BLaER1 treated with 17β-estradiol and CSF1 and Interleukin-3, amounts not matched to agents 10 nM and 100 nM (cell line): ENCODE measurements at regions not wholly inside any gene's neighbourhood (a gene's known extent, or its start where the extent isn't known, plus 50 kb on each side); places are given as distances from the start of the nearest gene placed in this dataset.
"Not testable (repeated sequence)": the region's sequence is repeated elsewhere in the genome, so short reads cannot be mapped to it uniquely, and the experiment has no call there.

Experiments
- H3K27ac ChIP-seq, 11 experiments: shearing (Covaris generic); formaldehyde crosslinking; 2 replicates each; pipeline ENCODE4 v1.8.1; 2022
- H3K27me3 ChIP-seq, 11 experiments: shearing (Covaris generic); formaldehyde crosslinking; 2 replicates each; pipeline ENCODE4 v1.8.1; 2022
- H3K36me3 ChIP-seq, 11 experiments: shearing (Covaris generic); formaldehyde crosslinking; 2 replicates each; pipeline ENCODE4 v1.8.1; 2022
- H3K4me1 ChIP-seq, 10 experiments: shearing (Covaris generic); formaldehyde crosslinking; 2 replicates each; pipeline ENCODE4 v1.8.1; 2022
- H3K4me2 ChIP-seq, 11 experiments: shearing (Covaris generic); formaldehyde crosslinking; 2 replicates each; pipeline ENCODE4 v1.8.1; 2022
- H3K4me3 ChIP-seq, 10 experiments: shearing (Covaris generic); formaldehyde crosslinking; 2 replicates each; pipeline ENCODE4 v1.8.1; 2022
- H3K9ac ChIP-seq, 11 experiments: shearing (Covaris generic); formaldehyde crosslinking; 2 replicates each; pipeline ENCODE4 v1.8.1; 2022
- H3K9me3 ChIP-seq, 11 experiments: shearing (Covaris generic); formaldehyde crosslinking; replicated peaks in 1 of 11; 2 replicates each; pipeline ENCODE4 v1.8.1; 2022
- H4K20me1 ChIP-seq, 11 experiments: shearing (Covaris generic); formaldehyde crosslinking; 2 replicates each; pipeline ENCODE4 v1.8.1; 2022
- Cebpa-rat ChIP-seq, 11 experiments: shearing (Covaris generic); IDR thresholded peaks; 2 replicates each; pipeline ENCODE4 v1.8.1; 2022

GRCh38 chr5:89336111-89336510 lies 453.1 kb upstream of the MEF2C start:
- Histone ChIP-seq H3K9ac (no peak overlapping the region), H3K27me3 (no peaks in the 10 kb centered on the region), H3K36me3 (no peaks in the 10 kb centered on the region), H3K4me2 (no peak overlapping the region), H3K27ac (no peak overlapping the region), H3K4me3 (no peak overlapping the region), H4K20me1 (no peaks in the 10 kb centered on the region), H3K4me1 (peaks cover 0 to 11% (median 1%) of the 10 kb centered on the region in 10 experiments; a peak in 9 of 20 replicates), H3K9me3 (0 out of 22 replicates have a peak, but pooled peaks cover 0 to 4% (median 0%) of the 10 kb centered on the region in 11 experiments)
- no peak for TF ChIP-seq Cebpa-rat (IDR thresholded peaks at IDR 0.05)

- no peaks in the 10 kb centered on the region for H3K36me3 ChIP-seq
- no peak for TF ChIP-seq Cebpa-rat (IDR thresholded peaks at IDR 0.05)
- no peak overlapping the region for H3K4me3 ChIP-seq
Observed at GRCh38 chr5:89330140-89330539, 447.2 kb upstream of the MEF2C start.

GRCh38 chr5:89327608-89328007 lies 444.6 kb upstream of the MEF2C start:
- Histone ChIP-seq H3K36me3 (no peaks in the 10 kb centered on the region), H3K9me3 (0 out of 22 replicates have a peak, but pooled peaks cover 0 to 12% (median 0%) of the 10 kb centered on the region in 11 experiments), H3K27ac (no peak overlapping the region), H3K4me1 (peaks cover 0 to 36% (median 3%) of the 10 kb centered on the region in 10 experiments; a peak in 9 of 20 replicates), H3K9ac (no peak overlapping the region), H3K4me2 (no peak overlapping the region), H4K20me1 (no peaks in the 10 kb centered on the region), H3K27me3 (no peaks in the 10 kb centered on the region), H3K4me3 (no peak overlapping the region)
- no peak for TF ChIP-seq Cebpa-rat (IDR thresholded peaks at IDR 0.05)

More at GRCh38 chr5:89330140-89330539, 447.2 kb upstream of the MEF2C start:
- no peaks in the 10 kb centered on the region for H3K27me3 ChIP-seq
- H3K9me3 ChIP-seq: 0 out of 22 replicates have a peak, but pooled peaks cover 0 to 12% (median 0%) of the 10 kb centered on the region in 11 experiments
- H3K27ac ChIP-seq: no peak overlapping the region
- no peak overlapping the region for H3K4me2 ChIP-seq
- no peak overlapping the region for H3K9ac ChIP-seq
- peaks cover 0 to 20% (median 0%) of the 10 kb centered on the region in 10 experiments; a peak in 8 of 20 replicates for H3K4me1 ChIP-seq
- H4K20me1 ChIP-seq: no peaks in the 10 kb centered on the region

- Histone ChIP-seq H3K9ac (no peak overlapping the region), H3K4me3 (no peak overlapping the region), H4K20me1 (no peaks in the 10 kb centered on the region), H3K9me3 (0 out of 22 replicates have a peak, but pooled peaks cover 0 to 12% (median 0%) of the 10 kb centered on the region in 11 experiments), H3K27ac (peak overlapping the region in 4 of 11 experiments; percentile 16 to 51 (median 40); a peak in 7 of 22 replicates), H3K4me1 (peaks cover 0 to 33% (median 2%) of the 10 kb centered on the region in 10 experiments; a peak in 9 of 20 replicates), H3K27me3 (no peaks in the 10 kb centered on the region), H3K36me3 (no peaks in the 10 kb centered on the region), H3K4me2 (peak overlapping the region in 4 of 11 experiments; percentile 53 to 73 (median 60); a peak in 6 of 22 replicates)
- no peak for TF ChIP-seq Cebpa-rat (IDR thresholded peaks at IDR 0.05)
Observed at GRCh38 chr5:89324990-89325389, 442.0 kb upstream of the MEF2C start.

GRCh38 chr5:89320421-89321277 lies 437.7 kb upstream of the MEF2C start:
- H3K9me3 ChIP-seq: peaks cover 0 to 15% (median 0%) of the 10 kb centered on the region in 11 experiments; a peak in 6 of 22 replicates
- no peaks in the 10 kb centered on the region for H4K20me1 ChIP-seq
- H3K27ac ChIP-seq: no peak overlapping the region
- H3K4me3 ChIP-seq: no peak overlapping the region
- no peak for TF ChIP-seq Cebpa-rat (IDR thresholded peaks at IDR 0.05)
- H3K4me2 ChIP-seq: no peak overlapping the region
- no peaks in the 10 kb centered on the region for H3K27me3 ChIP-seq
- H3K36me3 ChIP-seq: no peaks in the 10 kb centered on the region
- H3K9ac ChIP-seq: no peak overlapping the region
- H3K4me1 ChIP-seq: peaks cover 0 to 30% (median 2%) of the 10 kb centered on the region in 10 experiments; a peak in 9 of 20 replicates

GRCh38 chr5:89317838-89318237 lies 434.9 kb upstream of the MEF2C start:
- H3K4me2 ChIP-seq, H3K4me3 ChIP-seq, H3K27me3 ChIP-seq, H3K27ac ChIP-seq, H4K20me1 ChIP-seq, H3K9ac ChIP-seq, H3K36me3 ChIP-seq: not testable (repeated sequence)
- H3K4me1 ChIP-seq: peaks cover 11 to 28% (median 18%) of the 10 kb centered on the region in 10 experiments
- peaks cover 0 to 15% (median 0%) of the 10 kb centered on the region in 11 experiments; a peak in 6 of 22 replicates for H3K9me3 ChIP-seq

- peaks cover 11 to 27% (median 18%) of the 10 kb centered on the region in 10 experiments for H3K4me1 ChIP-seq
- H3K4me2 ChIP-seq: peak overlapping the region in 7 of 11 experiments; percentile 5 to 70 (median 51); a peak in 6 of 22 replicates
Observed at GRCh38 chr5:89315286-89316100, 432.5 kb upstream of the MEF2C start.

GRCh38 chr5:89313804-89314588 lies 431.0 kb upstream of the MEF2C start:
- Histone ChIP-seq H3K36me3 (no peaks in the 10 kb centered on the region), H3K4me1 (peaks cover 11 to 27% (median 18%) of the 10 kb centered on the region in 10 experiments), H3K9ac (no peak overlapping the region), H3K27ac (peak overlapping the region in 8 of 11 experiments; percentile 10 to 63 (median 36); a peak in 14 of 22 replicates), H3K4me2 (peak overlapping the region; percentile 26 to 70 (median 57)), H4K20me1 (no peaks in the 10 kb centered on the region), H3K27me3 (no peaks in the 10 kb centered on the region), H3K4me3 (no peak overlapping the region), H3K9me3 (peaks cover 0 to 15% (median 0%) of the 10 kb centered on the region in 11 experiments; a peak in 6 of 22 replicates)
- no peak for TF ChIP-seq Cebpa-rat (IDR thresholded peaks at IDR 0.05)

More at GRCh38 chr5:89315286-89316100, 432.5 kb upstream of the MEF2C start:
- Histone ChIP-seq H3K9me3 (peaks cover 0 to 15% (median 0%) of the 10 kb centered on the region in 11 experiments; a peak in 6 of 22 replicates), H3K27ac (no peak overlapping the region), H3K9ac (no peak overlapping the region), H3K4me3 (no peak overlapping the region), H3K27me3 (no peaks in the 10 kb centered on the region), H3K36me3 (no peaks in the 10 kb centered on the region), H4K20me1 (no peaks in the 10 kb centered on the region)
- TF ChIP-seq Cebpa-rat (IDR thresholded peaks at IDR 0.05): no peak
